Peyer's patch (tissue), 4 donors: ENCODE measurements at regions not wholly inside any gene's neighbourhood (a gene's known extent, or its start where the extent isn't known, plus 50 kb on each side); places are given as distances from the start of the nearest gene placed in this dataset.

Source experiments
- CTCF ChIP-seq, 6 experiments: fragments of 450-650 bp in 4 of 6; fragments of 200-600 bp in 2 of 6; sonication (generic) in 1 of 6; IDR thresholded peaks; one replicate each; pipeline ENCODE4 v1.5.1; 2017 to 2019; ENCODE audit warnings: antibody characterized with exemption in 6 of 6, mild to moderate bottlenecking in 3 of 6, moderate library complexity in 1 of 6
- POLR2A ChIP-seq, 2 donors: fragments of 450-650 bp; IDR thresholded peaks; one replicate each; pipeline ENCODE4 v1.5.1; 2017; ENCODE audit warnings: antibody characterized with exemption in 2 of 2, mild to moderate bottlenecking in 2 of 2, moderate library complexity in 2 of 2

- TF ChIP-seq CTCF (IDR thresholded peaks at IDR 0.05) = no peak
- no peak for TF ChIP-seq POLR2A (IDR thresholded peaks at IDR 0.05)
Observed at GRCh38 chr2:19549821-19550220, 191.4 kb upstream of the OSR1 start.
